ENCODE measurements at regions not wholly inside any gene's neighbourhood (a gene's known extent, or its start where the extent isn't known, plus 50 kb on each side); places are given as distances from the start of the nearest gene placed in this dataset.
A peak's percentile ranks its signal among the peaks of the same experiment; 100 is the strongest.
"Not testable (repeated sequence)": the region's sequence is repeated elsewhere in the genome, so short reads cannot be mapped to it uniquely, and the experiment has no call there.

GRCh38 chr12:131617596-131618302, 93.1 kb upstream of the SFSWAP start:
- DNase-seq, result peak in 1 of 42 donors; percentile 14
- intact Hi-C loops (cut with DNase I), result no loop called here

GRCh38 chr12:131618303-131618658, 92.6 kb upstream of the SFSWAP start:
- intact Hi-C loops (cut with DNase I), result no loop called here

GRCh38 chr12:131618701-131619100, 92.2 kb upstream of the SFSWAP start:
- DNase-seq, result no peak
- intact Hi-C loops (cut with DNase I), result no loop called here

More at GRCh38 chr12:131618303-131618658, 92.6 kb upstream of the SFSWAP start:
- peak in 1 of 42 donors; percentile 15 for DNase-seq

- peak in 2 of 42 donors; percentile 6 to 27 for DNase-seq
- intact Hi-C loops (cut with DNase I), result no loop called here
Observed at GRCh38 chr12:131619106-131619642, 91.7 kb upstream of the SFSWAP start.

- intact Hi-C loops (cut with DNase I), result no loop called here
- DNase-seq, result peak in 1 of 42 donors; percentile 9
Observed at GRCh38 chr12:131619736-131620506, 91.0 kb upstream of the SFSWAP start.

DNA sequence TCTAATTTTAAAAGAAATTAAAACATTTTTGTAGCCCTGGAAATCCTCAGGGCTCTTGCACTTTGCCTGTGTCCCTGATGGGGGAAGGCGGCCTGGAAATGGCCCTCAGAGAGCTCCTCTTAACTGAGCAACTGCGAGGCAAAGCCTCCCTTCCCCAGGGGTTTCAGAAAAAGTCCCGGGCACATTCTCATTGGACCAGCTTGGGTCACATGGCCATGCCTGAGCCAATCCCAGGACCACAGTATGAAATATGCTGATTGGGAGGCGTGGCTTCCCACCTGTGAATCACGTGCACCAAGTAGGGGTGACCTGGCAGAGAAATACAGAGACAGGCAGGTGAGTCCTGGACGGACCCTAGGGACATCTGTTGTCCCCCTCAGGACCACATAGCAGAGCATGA, 90.4 kb upstream of the SFSWAP start:
- intact Hi-C loops (cut with DNase I), result no loop called here
- peak in 15 of 42 donors; percentile 33 to 79 (median 49) for DNase-seq

DNA sequence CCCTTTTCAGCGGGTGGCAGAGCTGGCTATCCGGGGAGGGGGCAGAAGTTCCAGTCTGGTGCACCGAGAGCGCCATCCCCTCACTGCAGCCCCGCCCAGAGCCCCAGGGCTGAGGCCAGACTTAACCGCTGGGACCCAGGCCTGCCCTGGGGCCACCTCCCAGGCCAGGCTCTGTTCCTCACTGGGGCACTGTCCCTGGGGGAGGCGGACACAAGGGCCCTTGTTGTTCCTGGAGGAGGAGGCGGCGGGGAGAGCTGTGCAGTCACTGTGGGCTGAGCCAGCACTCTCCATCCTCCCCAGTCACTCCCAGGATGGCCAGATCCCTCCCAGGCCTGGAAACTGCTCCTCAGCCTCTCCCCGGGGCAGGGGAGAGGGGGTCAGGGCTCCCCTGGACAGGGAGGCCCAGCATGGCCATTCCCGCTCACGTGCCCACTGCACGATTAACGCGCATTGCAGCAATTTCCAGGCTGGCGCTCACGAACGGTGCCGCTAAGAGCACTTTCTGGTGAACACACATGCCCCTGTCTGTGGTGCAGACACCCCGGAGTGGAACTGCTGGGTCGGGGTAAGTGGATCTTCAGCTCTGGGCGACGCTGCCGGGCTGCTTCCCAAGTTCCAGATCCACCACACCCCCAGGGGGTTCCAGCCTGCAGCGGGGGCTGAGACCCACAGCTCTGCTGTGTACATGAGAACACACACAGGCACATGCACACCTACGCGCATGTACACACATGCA, 89.8 kb upstream of the SFSWAP start:
- DNase-seq, result peak; percentile 66 to 95 (median 86)

GRCh38 chr12:131621701-131622421, 89.0 kb upstream of the SFSWAP start:
- intact Hi-C loops (cut with DNase I), result no loop called here
- peak; percentile 73 to 97 (median 90) for DNase-seq

More for the DNA sequence above, 89.8 kb upstream of the SFSWAP start:
- intact Hi-C loops (cut with DNase I), result no loop called here

- intact Hi-C loops (cut with DNase I), result no loop called here
- no peak for DNase-seq
Observed at GRCh38 chr12:131622422-131622955, 88.4 kb upstream of the SFSWAP start.

GRCh38 chr12:131623404-131624368, 87.2 kb upstream of the SFSWAP start:
- DNase-seq, result peak in 2 of 42 donors; percentile 5 to 43
- intact Hi-C loops (cut with DNase I), result not testable (repeated sequence)

DNA sequence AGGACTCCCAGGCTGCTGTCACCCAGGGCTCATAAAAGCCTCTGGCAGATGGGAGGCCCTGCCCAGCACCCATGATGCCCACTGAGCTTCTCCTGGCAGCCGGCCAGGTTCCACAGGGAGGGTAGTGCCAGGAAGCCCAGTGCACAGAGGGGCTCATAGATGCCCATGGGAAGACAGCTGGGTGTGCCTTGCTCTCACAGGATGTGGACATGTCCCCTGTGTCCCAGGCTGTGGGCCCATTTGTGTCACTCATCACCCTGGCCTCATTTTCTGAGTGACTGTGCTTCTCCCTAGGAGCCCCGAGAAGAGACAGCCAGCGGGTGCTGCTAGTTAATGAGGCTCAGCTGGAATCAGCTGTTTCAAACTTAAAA, 86.5 kb upstream of the SFSWAP start:
- intact Hi-C loops (cut with DNase I), result not testable (repeated sequence)
- DNase-seq, result peak in 37 of 42 donors; percentile 26 to 87 (median 59)

DNA sequence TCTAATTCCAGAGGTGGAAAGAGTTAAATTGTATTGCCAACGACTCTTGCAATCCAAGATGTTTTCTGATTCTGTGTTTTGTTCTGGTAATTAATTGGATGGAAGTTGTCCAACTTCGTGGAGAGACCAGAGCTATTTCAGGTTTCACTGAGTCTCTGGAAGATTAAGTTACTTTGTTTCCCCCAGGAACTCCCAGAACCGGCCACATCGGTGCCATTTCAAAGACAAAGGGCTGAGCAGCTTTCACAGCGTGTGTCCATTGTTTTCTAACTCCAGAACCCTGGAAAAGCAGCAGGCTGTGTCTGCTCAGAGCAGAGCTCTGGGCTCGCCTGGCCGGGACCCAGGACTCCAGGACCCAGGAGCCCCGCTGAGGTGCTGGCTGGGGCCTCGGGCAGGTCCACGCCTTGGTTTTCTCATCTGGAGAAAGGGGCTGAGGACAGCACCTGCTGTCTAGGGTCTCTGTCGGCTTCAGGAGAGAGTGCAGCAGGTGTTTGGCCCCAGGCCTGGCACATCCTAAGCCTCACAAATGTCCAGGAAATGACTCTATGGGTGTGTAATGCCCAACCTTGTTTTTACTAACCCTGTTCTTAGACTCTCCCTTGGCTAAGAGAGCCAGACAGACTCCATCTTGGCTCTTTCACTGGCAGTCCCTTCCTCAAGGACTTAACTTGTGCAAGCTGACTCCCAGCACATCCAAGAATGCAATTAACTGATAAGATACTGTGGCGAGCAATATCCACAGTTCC, 86.0 kb upstream of the SFSWAP start:
- intact Hi-C loops (cut with DNase I), result not testable (repeated sequence)
- peak in 3 of 42 donors; percentile 7 to 54 (median 44) for DNase-seq

DNA sequence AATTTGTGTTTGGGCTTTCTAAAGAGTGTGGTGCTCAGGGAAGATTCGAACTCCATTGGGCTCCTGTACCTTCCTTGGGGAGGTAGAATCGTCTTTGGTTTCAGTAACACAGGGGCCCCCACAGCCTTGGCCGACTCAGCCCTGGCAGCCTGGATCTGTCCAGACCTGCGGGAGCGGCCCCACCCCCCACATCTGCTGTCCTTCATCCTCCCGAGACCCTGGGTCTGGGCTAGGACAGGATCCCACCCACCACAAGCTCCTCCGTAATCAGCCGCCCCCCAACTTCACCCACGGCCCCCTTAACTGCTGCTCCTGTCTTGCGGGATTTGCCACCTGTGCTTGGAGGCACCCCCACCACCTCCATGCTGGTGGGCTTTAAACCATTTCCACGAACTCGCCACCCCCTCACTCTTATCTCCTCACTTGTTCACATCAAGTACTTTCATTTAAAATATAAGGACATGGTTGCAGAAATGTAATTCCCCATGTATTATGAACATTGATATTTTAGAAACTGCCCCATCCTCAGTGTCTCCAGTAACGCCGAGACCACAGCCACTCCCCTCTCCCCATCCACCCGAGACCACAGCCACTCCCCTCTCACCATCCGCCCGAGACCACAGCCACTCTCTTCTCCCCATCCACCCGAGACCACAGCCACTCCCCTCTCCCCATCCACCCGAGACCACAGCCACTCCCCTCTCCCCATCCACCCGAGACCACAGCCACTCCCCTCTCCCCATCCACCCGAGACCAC, 84.7 kb upstream of the SFSWAP start:
- intact Hi-C loops (cut with DNase I), result not testable (repeated sequence)

DNA sequence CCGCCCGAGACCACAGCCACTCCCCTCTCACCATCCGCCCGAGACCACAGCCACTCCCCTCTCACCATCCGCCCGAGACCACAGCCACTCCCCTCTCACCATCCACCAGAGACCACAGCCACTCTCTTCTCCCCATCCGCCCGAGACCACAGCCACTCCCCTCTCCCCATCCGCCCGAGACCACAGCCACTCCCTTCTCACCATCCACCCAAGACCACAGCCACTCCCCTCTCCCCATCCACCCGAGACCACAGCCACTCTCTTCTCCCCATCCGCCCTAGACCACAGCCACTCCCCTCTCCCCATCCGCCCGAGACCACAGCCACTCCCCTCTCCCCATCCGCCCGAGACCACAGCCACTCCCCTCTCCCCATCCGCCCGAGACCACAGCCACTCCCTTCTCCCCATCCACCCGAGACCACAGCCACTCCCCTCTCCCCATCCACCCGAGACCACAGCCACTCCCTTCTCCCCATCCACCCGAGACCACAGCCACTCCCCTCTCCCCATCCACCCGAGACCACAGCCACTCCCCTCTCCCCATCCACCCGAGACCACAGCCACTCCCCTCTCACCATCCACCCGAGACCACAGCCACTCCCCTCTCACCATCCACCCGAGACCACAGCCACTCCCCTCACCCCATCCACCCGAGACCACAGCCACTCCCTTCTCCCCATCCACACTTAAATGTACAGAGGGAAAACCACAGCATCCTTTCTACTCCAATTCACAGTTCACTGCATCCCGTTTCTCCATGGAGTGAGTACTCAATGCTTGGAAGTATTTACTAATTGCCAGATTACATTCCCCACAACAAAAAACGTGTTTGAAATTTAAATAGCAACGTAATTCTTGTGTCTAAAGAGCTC, 83.5 kb upstream of the SFSWAP start:
- intact Hi-C loops (cut with DNase I), result not testable (repeated sequence)
- DNase-seq, result peak in 1 of 42 donors; percentile 4

More for the DNA sequence above, 84.7 kb upstream of the SFSWAP start:
- DNase-seq, result peak in 1 of 42 donors; percentile 39
